HG03571 (cell line): ENCODE measurements at regions not wholly inside any gene's neighbourhood (a gene's known extent, or its start where the extent isn't known, plus 50 kb on each side); places are given as distances from the start of the nearest gene placed in this dataset.
"Not testable (repeated sequence)": the region's sequence is repeated elsewhere in the genome, so short reads cannot be mapped to it uniquely, and the experiment has no call there.

Experiments used
- ATAC-seq: cut with Tn5 transposase; IDR thresholded peaks from one replicate; pipeline ENCODE4 v1.9.1; 2021; ENCODE audit not compliant: unreplicated experiment

DNA sequence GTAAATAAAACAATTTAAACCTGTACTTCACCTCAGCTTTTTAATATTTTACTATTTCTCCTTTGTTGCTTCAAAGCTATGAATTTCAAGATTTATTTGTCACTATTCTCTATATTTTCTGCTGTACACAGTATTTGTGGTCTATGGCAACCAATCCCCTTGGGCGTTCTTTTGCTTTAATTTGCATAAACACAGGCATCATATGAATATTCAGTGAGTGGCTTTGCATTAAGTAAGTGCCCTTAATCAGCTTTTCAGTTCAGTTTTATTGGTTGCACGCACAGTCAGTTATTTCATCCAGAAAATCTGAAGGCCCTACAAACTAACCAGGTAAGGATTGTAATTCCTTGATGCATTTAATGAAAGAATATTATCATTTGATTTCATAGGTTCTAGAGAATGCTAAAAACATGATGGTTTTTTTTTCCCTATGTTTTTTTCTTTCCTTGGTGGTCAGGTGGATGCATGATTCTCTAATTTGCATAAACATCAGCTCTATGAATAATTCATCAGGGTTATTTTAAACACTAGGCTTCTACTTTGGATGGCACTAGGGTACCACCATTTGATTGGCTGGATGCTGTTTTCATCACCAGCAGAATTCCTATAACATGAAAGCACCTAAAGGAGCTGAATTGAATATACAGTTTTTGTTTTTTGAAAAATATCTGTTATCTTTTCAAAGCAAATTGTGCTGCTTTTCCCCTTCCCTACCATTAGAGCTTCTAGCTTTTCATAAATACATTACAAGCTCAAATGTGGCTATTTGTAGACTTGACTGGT, 249.2 kb upstream of the CCNH start:
- ATAC-seq: no peak

DNA sequence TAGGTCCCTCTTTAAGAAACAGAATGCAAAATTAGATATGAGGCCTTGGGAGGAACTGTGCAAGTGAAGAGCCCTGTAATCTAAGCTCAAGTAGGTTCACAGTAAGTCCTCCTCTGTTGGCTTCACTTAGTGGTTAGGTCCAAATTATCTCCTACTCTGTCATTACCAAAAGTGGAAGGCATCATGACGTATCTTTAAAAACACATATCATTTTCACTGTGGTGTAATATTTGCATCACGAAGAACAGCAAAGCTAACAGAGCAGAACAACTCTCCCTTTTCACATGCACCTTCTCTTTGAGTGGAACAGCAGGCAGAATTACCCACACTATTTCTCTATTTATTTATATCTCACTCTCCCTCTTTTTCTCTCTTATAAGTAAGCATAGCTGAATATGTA, 240.5 kb upstream of the CCNH start:
- ATAC-seq: no peak

DNA sequence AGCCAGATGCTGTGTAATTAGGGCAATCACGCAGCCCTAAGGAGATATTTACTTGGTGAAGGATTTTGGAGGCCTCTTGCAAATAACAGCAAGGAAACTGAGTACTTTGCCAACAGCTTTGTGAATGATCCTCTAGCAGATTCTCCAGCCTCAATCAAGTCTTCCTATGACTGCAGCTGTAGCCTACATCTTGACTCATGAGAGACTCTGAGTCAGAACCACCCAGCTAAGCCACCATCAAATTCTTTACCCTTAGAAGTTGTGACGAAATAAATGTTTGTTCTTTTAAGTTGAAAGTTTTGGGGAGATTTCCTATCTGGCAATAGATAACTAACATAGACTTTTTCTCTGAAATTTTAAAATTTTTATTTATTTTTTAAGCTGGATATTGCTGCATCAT, 237.6 kb upstream of the CCNH start:
- ATAC-seq: no peak

DNA sequence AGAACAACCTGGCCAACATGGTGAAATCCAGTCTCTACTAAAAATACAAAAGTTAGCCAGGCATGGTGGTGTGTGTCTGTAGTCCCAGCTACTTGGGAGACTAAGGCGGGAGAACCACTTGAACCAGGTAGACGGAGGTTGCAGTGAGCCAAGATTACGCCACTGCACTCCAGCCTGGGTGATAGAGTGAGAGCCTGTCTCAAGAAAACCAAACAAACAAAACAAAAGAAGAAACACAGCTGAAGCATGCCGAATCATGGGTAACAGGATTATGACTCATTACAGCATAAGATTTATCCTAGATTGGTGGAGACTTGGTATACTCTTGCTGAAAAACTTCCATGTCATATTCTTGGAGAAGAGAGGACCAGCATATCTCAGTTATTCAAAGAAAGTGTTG, 236.7 kb upstream of the CCNH start:
- ATAC-seq: no peak

DNA sequence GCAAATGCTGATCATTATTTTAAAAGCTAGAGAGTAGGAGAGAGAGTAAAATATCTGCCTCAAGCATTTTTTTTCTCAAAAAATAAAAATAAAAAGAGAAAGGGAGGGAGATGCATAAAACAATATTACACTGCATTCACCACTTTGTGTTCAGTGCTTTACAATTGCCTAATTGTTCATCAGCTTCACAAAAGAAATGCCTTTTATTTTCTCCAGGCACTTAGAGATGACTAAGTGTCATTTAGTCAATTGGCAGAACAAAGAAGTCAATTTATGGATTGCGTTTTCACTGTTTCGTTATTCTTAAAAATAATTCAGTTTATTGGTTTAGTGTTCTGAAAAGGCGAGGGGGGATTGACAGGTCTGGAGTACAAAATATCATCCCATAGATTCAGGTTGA, 232.5 kb upstream of the CCNH start:
- ATAC-seq: no peak

DNA sequence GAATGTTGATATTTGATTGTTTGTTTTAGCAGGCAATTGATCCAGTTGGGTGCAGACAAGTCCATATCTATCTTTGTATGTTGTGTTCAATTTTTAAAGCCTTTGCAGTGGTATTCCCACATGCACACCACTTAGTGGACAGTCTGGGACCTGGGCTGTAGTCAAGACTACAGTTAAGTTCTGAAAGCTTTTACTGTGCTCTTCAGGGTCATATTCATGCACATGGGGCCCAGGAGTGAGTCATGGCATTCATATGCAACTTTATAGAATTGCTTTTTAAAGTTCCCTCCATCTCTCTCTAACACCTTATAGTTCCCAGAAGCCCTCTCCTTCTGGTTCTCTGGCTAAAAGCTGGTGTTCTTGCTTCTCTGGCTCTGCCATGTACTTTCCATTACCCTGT, 228.2 kb upstream of the CCNH start:
- ATAC-seq: no peak

DNA sequence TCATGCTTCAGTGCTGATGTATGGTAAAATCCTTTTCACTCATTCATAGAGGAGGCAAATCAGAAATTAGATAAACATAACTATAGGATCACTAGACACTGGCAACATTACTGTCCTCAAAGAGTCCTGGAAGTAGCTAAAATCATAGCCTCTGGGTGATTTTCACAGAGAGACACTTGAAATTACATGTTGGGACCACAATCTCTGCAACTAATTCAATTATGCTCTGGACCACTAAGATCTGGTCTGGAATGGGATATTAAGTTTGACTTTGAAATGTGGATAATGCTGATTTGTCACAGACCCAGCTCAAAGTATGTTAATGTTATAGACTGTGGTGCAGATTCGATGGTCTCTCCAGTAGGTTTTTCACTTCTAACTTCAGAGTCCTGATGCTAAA, 214.6 kb upstream of the CCNH start:
- no peak for ATAC-seq

DNA sequence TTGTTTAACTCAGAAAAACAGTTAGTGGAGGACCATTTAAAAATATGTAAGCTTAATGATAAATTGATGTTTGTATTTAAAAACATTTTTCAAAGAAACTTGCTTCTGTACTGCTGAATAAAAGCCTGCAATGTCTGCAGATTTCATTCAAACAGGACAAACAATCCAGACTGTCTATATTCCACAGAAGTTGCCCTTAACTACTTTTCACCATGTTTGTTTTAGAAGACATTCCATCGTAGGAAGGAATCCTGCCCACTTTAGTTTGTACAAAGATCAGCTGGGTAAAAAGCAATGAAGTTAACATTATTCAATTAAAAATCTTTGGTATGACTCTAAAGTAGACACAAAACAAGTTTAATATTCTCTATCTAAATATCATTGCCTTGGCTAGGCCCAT, 195.7 kb upstream of the CCNH start:
- no peak for ATAC-seq

DNA sequence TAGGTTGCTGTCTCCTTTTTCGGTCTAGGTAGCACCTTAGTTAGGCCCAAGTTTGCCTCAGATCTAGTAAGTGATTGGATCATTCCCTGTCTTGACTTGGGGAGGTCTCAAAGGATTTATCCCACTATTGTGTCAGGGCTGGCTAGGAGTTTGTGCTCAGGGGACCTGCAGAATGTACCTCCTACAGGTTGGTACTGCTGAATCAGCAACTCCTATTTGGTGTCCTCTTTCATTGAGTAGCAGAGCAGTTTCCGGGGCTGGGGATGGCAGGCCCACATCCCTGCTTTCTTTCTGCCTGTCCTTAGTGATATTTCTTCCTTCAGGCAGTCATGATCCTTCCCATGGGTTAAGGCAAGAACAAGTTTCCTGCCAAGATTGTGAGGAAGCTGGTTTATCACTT, 192.9 kb upstream of the CCNH start:
- ATAC-seq: no peak

DNA sequence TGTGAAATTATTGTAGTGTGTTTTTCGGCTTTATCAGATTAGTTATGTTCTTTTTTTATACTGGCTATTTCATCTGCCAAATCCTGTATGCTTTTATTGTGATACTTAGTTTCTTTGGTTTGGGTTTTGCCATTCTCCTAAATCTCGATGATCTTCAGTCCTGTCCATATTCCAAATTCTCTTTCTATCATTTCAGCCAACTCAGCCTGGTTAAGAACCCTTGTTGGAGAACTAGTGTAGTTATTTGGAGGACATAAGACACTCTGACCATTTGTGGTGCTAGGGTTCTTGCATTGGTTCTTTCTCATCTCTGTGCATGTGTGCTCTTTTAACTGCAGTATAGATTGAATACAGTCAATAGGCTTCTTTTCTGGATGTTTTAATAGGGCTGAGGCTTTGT, 187.0 kb upstream of the CCNH start:
- no peak for ATAC-seq

DNA sequence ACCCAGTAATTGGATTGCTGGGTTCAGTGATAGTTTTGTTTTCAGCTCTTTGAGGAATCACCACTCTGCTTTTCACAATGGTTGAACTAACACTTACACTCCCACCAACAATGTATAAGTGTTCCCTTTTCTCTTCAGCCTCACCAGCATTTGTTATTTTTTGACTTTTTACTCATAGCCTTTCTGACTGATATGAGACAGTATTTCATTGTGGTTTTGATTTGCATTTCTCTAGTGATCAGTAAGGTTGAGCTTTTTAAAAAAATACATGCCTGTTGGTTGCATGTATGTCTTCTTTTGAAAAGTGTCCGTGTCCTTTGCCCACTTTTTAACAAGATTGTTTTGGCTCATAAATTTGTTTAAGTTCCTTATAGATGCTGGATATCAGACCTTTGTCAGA, 185.7 kb upstream of the CCNH start:
- ATAC-seq: no peak

DNA sequence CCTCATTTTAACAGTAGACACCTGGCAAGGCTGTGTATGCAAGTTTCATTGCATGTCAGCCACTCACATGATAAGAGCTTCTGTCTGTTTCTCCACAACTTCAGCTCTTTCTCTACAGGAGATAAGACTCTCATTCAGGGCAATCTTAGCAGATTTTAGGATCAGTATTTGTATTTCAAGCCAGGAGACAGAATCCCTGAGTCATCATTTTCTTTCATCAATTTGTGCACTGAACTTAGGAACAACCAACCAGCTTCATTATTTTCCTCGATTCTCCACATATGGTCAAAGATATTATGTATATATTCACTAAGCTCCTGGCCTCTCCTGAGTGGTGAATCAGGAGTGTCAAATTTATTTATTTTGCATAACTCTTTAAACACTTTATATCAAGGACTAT, 181.8 kb upstream of the CCNH start:
- ATAC-seq: no peak

DNA sequence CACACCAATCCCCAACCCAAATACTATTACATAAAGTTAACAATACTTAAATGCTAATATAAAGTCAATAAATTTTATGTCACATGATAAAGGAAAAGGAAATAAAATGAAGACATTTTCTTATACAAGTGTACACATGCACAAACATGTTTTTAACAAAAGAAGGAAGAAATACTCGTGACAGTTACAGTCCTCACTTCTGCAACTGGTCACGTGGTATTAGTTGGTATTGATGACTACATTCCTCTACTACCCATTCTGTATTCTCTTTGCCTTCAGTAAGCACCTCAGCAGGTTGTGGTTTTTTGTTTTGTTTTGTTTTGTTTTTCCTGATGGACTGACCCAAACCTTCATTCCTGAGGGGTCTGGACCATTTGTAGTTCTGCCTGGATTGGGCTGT, 176.9 kb upstream of the CCNH start:
- ATAC-seq: no peak

DNA sequence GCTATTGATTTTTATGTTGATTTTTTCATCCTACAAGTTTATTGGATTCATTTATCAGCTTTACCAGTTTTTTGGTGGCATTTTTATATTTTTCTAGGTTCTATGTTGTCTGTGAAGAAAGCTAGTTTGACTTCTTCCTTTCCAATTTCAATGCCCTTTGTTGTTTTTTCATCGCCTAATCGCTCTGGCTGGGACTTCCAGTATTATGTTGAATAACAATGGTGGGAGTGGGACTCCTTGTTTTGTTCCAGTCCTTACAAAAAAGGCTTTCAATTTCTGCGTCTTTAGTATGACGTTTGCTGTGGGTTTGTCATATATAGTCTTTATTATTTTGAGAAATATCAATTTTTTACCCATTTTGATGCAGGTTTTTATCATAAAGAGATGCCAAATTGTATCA, 175.6 kb upstream of the CCNH start:
- no peak for ATAC-seq

DNA sequence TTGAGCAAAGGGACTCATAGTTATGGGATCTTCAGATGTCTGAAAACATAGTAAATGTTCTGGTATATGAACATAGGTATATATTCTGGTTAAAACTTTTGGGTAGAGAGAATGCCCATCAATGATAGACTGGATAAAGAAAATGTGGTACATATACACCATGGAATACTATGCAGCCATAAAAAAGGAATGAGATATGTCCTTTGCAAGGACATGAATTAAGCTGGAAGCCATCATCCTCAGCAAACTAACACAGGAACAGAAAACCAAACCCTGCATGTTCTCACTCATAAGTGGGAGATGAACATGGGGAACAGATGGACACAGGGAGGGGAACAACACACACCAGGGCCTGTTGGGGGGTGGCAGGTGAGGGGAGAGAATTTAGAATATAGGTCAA, 171.0 kb upstream of the CCNH start:
- ATAC-seq: not testable (repeated sequence)

DNA sequence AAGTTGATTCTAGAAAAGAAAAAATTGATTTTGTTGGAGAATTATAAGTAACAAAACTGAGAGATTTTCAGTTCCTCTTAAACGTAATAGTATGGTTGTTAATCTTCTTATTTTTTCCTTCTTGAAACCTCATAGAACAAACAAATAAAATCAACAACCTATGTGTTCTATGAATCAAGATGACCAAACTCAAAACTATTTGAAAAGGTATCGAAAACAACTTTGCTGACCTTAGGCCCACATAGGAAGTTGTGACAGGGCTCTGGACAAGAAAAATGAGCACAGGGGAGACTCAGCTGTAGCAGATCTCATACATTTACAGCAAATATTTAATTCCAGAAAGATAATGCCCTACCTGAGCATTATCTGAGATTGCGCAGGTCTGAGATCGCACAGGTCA, 169.4 kb upstream of the CCNH start:
- ATAC-seq: no peak

DNA sequence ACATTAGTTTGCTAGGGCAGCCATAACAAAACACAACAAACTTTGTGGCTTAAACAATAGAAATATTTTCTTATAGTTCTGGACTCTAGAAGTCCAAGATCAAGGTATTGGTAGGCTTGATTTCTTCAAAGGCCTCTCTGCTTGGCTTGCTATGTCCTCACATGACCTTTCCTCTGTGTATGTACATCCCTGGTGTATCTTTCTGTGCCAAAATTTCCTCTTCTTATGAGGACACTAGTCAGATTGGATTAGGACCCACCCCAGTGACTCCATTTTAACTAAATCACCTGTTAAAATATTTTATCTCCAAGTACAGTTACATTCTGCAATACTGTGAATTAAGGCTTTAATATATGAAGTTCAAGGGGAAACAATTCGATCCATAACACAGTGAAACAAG, 168.9 kb upstream of the CCNH start:
- no peak for ATAC-seq

DNA sequence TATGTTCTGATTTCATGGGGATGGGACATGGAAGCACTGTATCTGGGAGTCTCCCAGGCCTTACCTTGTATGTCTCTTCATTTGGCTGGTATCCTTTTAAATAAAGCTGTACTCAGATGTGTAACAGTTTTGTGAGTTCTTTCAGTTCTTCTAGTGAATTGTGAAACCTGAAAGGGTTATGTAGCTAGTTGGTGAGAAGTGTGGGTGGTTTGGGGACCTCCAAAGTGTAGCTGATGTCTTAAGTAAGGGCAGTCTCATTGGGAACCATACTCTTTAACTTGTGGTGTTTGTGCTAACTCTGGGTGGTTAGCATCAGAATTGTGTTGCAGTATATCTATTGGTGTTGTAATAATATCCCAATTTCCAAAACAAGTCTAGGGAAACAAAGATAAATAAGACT, 166.9 kb upstream of the CCNH start:
- ATAC-seq: no peak

DNA sequence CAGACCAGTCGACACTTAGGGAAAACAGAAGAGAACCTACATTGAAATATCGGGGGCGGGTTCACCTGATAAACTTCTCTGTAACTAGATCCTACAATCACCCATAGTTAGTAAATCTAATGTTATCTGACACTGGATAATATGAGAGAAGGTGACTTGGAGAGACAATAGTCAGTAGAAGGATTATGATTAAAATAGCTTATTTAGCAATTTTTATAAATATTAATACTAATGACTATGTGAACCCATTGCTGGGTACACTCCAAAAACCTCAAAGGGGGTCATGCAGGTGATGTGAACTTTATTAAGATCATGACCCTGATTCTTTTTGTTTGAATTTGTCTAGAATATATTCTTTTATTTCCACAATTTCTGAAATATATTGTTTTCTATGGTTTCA, 164.1 kb upstream of the CCNH start:
- ATAC-seq: no peak

DNA sequence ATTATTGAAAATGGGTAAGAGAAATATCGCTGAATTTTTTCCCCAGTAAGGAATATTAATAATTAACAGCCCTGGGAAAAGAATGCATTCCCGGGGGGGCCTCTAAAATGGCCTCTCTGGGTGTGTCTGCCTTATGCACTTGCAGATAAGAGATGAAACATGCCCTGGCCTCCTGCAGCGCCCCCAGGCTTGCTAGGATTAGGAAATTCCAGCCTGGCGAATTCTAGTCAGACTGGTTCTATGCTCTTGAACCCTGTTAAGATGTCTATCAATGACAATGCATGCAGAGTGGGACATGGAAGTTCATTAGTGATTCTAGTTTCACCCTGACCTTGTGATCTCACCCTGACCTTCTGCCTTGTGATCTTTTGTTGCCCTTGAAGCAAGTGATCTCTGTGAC, 163.6 kb upstream of the CCNH start:
- not testable (repeated sequence) for ATAC-seq

DNA sequence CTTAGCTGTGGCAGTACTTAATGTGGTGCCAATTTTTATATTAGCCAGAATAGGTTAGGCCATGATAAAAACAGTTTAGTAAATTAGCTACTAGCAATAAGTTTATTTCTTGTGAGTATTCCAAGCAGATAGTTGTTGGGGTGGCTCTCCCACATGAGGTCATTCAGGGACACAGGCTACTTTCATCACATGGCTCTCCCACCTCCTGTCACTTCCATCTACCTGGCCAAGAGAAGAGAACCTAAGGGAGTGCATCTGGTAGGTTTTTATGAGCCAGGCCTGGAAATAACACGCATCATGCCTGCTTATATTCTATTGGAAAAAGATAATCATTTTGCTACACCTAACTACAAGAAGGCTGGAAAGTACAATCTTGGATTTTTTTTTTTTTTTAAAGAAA, 161.4 kb upstream of the CCNH start:
- ATAC-seq: no peak

DNA sequence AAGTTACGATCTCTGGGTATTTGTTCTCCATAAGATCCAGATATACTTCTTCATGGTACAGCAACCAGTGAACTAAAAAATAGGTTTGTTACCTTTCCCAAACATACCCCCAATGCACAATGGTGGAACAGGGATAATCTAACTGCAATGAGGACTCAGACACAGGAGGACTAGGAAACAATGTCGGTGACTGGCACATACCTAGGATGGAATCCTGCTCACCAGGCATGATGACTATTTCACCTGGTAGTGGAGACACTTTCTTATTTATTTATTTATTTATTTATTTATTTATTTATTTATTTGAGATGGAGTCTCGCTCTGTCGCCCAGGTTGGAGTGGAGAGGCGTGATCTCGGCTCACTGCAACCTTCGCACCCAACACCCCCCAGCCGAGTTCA, 159.9 kb upstream of the CCNH start:
- no peak for ATAC-seq

DNA sequence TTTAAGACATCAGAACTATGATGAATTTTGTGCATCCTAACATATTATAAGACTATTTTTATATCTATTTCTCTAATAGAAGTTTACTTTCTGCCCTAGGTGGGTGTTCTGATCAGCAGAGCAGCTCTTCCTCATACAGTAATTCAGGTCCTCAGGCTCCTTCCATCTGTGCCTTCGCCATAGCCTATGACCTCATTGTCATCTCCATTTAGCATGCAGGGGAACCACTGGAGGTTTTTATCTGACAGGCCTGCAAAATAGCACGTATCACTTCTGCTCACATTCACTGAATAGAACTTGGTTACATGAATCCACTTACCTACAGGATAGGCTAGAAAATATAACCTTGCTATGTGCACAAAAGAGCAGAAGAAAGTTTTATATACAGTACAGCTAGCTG, 159.4 kb upstream of the CCNH start:
- no peak for ATAC-seq

DNA sequence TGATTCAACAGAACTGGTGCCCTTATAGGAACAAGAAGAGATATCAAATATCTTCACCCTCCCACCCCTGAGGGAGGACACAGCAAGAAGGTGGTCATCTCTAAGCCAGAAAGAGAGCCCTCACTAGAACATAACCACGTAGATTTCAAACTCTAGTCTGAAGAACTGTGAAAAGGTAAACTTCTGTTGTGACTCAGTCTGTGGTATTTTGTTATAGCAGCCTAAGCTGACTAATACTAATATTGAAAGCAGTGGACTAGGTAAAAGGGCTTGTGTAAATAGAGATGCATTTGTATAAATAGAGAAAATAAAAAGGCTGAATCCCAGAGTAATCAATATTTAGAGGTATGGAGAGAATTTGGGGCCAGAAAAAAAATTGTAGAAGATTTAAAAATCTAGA, 157.6 kb upstream of the CCNH start:
- ATAC-seq: no peak
